Upper lobe of right lung (tissue), 1 donor: ENCODE measurements at regions not wholly inside any gene's neighbourhood (a gene's known extent, or its start where the extent isn't known, plus 50 kb on each side); places are given as distances from the start of the nearest gene placed in this dataset.

Experiments used
- ATAC-seq: fragments of 200-7000 bp; cut with Tn5 transposase; one replicate; pipeline ENCODE4 v1.9.1; 2020; ENCODE audit warnings: mild to moderate bottlenecking, moderate library complexity
- DNase-seq: peaks from one replicate; pipeline ENCODE4 v3.0.0-alpha.2; 2020
- H3K27ac ChIP-seq: fragments of 200-600 bp; one replicate; pipeline ENCODE4 v1.8.0; 2022
- H3K27me3 ChIP-seq: fragments of 200-600 bp; one replicate; pipeline ENCODE4 v1.8.0; 2022; ENCODE audit warnings: mild to moderate bottlenecking
- H3K36me3 ChIP-seq: fragments of 200-600 bp; one replicate; pipeline ENCODE4 v1.8.0; 2022
- H3K4me1 ChIP-seq: fragments of 200-600 bp; one replicate; pipeline ENCODE4 v1.8.0; 2022
- H3K4me3 ChIP-seq: fragments of 200-600 bp; one replicate; pipeline ENCODE4 v1.8.0; 2022; ENCODE audit warnings: mild to moderate bottlenecking
- H3K9me3 ChIP-seq: fragments of 200-600 bp; one replicate; pipeline ENCODE4 v1.8.0; 2022
- intact Hi-C: fragments of 100-400 bp; cut with DNase I; formaldehyde crosslinking; loops from one replicate; pipeline ENCODE4 v1.11.0; 2022
- TF ChIP-seq, protein P1 (sequence below): fragments of 200-600 bp; IDR thresholded peaks from one replicate; pipeline ENCODE4 v1.8.0; 2022; ENCODE audit warnings: antibody characterized with exemption
- donor health status: DM: no; HTN: yes; CAD: no; lungs with severe emphysema.

DNA sequence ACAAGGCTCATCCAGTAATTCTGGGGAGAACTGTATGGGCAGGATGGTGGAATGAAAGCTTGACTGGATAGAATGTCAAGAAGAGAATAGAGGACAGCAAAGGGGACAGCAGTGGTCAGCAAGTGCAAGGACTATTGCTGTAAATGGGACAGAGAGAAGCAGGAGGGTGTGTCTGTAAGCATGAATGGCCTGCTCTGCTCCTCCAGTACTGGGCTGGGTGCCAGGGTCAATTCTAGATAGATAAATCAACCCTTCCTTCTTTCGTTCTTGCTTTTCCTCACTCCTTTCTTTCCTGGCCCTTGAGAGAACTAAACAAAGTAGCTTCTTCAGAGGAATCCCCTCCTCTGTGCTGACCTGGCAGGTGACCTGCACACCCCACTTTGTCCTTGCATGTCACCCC, 1019.2 kb downstream of the BCL11B start:
- Histone ChIP-seq H3K36me3 (no peaks in the 10 kb centered on the region), H3K27ac (no peak overlapping the region), H3K4me3 (no peak overlapping the region), H3K27me3 (no peaks in the 10 kb centered on the region), H3K4me1 (no peaks in the 10 kb centered on the region), H3K9me3 (no peaks in the 10 kb centered on the region)
- no peak for DNase-seq
- intact Hi-C loops = no loop called here
- ATAC-seq = no peak
- TF ChIP-seq, protein P1, sequence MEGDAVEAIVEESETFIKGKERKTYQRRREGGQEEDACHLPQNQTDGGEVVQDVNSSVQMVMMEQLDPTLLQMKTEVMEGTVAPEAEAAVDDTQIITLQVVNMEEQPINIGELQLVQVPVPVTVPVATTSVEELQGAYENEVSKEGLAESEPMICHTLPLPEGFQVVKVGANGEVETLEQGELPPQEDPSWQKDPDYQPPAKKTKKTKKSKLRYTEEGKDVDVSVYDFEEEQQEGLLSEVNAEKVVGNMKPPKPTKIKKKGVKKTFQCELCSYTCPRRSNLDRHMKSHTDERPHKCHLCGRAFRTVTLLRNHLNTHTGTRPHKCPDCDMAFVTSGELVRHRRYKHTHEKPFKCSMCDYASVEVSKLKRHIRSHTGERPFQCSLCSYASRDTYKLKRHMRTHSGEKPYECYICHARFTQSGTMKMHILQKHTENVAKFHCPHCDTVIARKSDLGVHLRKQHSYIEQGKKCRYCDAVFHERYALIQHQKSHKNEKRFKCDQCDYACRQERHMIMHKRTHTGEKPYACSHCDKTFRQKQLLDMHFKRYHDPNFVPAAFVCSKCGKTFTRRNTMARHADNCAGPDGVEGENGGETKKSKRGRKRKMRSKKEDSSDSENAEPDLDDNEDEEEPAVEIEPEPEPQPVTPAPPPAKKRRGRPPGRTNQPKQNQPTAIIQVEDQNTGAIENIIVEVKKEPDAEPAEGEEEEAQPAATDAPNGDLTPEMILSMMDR = no peak

DNA sequence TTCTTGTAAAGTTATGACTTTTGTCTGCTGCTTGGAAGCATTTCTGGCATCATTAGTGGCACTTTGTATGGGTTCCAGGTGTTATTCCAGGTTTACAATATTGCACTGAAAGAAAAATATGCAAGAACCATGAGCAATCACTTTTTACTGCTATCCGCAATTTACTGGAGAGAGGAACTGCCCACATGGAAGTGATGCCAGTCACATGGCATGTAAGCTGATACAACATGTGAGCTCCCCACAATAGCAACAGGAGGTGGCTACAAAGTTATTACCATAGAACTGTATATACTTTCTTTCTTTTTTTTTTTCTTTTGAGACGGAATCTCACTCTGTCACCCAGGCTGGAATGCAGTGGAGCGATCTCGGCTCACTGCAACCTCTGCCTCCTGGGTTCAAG, 1012.1 kb downstream of the BCL11B start:
- Histone ChIP-seq H3K9me3 (no peaks in the 10 kb centered on the region), H3K4me1 (no peaks in the 10 kb centered on the region), H3K27ac (no peak overlapping the region), H3K4me3 (no peak overlapping the region), H3K27me3 (no peaks in the 10 kb centered on the region), H3K36me3 (no peaks in the 10 kb centered on the region)
- DNase-seq = no peak
- TF ChIP-seq, protein P1 = no peak
- intact Hi-C loops = no loop called here
- no peak for ATAC-seq

DNA sequence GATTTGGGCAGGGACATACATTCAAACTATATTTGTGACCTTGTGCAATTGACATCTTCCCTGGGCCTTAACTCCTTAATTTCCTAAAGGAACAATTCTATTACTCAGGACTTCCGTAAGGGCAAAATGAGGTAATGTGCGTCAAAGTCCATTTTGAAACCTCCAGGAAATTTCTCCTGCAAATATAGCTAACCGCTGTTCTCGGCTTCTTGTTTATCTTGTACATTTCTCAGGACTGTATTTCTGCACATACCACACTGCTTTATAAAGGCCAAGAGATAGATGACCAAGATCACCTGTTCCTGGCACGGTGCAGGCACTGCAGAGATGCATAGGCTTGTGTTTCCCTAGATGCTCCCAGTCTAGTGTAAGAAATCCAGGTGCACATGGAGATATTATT, 1009.4 kb downstream of the BCL11B start:
- ATAC-seq = no peak
- TF ChIP-seq, protein P1 = no peak
- no peaks in the 10 kb centered on the region for H3K4me1 ChIP-seq
- no peaks in the 10 kb centered on the region for H3K27me3 ChIP-seq
- no peak overlapping the region for H3K4me3 ChIP-seq
- H3K9me3 ChIP-seq = no peaks in the 10 kb centered on the region
- intact Hi-C loops = no loop called here
- H3K36me3 ChIP-seq = no peaks in the 10 kb centered on the region
- H3K27ac ChIP-seq = no peak overlapping the region
- DNase-seq = no peak

DNA sequence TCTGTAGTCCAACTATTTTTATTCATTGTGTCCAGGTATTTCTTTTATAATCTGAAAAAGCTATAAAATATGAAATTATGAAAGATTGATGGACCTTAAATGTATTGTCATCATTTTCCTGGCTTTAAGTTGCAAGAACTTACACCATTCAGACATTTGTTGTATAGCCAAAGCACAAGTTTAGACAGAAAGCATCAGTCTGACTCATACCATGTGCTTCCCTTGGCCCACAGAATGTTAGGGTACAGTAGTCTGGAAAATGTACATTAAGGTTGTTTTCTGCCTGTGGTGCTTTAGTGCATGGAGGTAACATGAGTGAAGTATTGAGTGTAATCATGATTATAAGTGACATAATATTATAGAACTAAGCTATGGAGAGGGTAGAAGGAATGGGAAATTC, 1002.5 kb downstream of the BCL11B start:
- ATAC-seq = no peak
- DNase-seq = no peak
- H3K9me3 ChIP-seq = no peaks in the 10 kb centered on the region
- no peak overlapping the region for H3K4me3 ChIP-seq
- no peaks in the 10 kb centered on the region for H3K27me3 ChIP-seq
- no peak overlapping the region for H3K27ac ChIP-seq
- no peaks in the 10 kb centered on the region for H3K4me1 ChIP-seq
- TF ChIP-seq, protein P1 = no peak
- H3K36me3 ChIP-seq = no peaks in the 10 kb centered on the region
- intact Hi-C loops = no loop called here

DNA sequence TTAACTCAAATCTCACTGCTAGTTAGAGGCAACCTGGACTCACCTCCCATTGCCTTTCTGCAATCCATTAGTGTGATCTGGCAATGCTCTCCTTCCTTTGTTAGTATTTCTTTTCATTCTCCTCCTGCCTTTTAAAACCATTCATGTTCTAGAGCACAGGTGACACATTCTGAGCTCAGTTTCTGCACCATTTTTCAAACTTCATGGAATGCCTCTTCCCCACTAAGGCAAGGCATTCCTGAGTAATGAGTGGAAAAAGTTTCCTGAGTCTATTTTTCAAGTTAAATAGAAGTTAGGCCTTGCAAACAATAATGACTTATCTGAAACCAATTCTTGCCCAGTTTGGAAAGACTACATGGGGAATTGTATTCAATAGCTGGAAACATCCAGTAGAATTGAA, 1001.8 kb downstream of the BCL11B start:
- H3K4me1 ChIP-seq = no peaks in the 10 kb centered on the region
- DNase-seq (no peak), ATAC-seq (no peak)
- H3K36me3 ChIP-seq = no peaks in the 10 kb centered on the region
- no peak overlapping the region for H3K27ac ChIP-seq
- TF ChIP-seq, protein P1 = no peak
- intact Hi-C loops = no loop called here
- no peak overlapping the region for H3K4me3 ChIP-seq
- no peaks in the 10 kb centered on the region for H3K9me3 ChIP-seq
- no peaks in the 10 kb centered on the region for H3K27me3 ChIP-seq

DNA sequence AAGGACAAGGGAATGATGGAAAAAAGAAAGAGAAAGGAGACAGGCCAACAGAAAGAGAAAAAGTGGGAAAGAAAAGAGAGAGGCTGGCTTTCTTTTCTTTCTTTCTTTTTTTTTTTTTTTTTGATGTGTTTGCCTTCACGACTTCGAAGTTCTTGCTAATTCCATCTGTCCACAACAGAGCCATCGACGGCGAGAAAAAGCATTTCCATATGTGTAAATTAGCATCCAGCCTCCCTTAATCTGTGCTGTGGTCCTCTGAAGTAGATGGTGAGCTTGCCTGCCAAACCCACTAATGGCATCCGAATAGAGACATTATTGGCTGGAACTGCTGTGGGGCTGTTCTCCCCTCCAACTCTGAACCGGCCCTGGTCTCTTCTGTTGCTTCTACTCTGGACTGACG, 997.4 kb downstream of the BCL11B start:
- Histone ChIP-seq H3K27me3 (no peaks in the 10 kb centered on the region), H3K4me1 (no peaks in the 10 kb centered on the region), H3K9me3 (no peaks in the 10 kb centered on the region), H3K4me3 (no peak overlapping the region), H3K36me3 (no peaks in the 10 kb centered on the region), H3K27ac (no peak overlapping the region)
- intact Hi-C loops = no loop called here
- ATAC-seq = no peak
- TF ChIP-seq, protein P1 = no peak
- DNase-seq = no peak
